IMR-90 (cell line): ENCODE measurements at regions not wholly inside any gene's neighbourhood (a gene's known extent, or its start where the extent isn't known, plus 50 kb on each side); places are given as distances from the start of the nearest gene placed in this dataset.

ENCODE experiments used
- ATAC-seq: fragments of 200-7000 bp; cut with Tn5 transposase; 2 replicates; pipeline ENCODE4 v1.9.1; 2020; ENCODE audit warnings: low read depth, mild to moderate bottlenecking, moderate library complexity
- BruUV-seq: library from RNA; stranded (reverse); fragments of 400-500 nt; replicated peaks from 2 replicates; lab custom pipeline; 2021; lab: Mats Ljungman, UMichigan
- CTCF ChIA-PET: fragments of 300-600 bp; formaldehyde crosslinking; extraction: SDS; loops from one replicate; lab custom pipeline; 2021; ENCODE audit warnings: antibody characterized with exemption; lab: Yijun Ruan, JAX
- POLR2A ChIA-PET: fragments of 300-600 bp; sonication (Branson Sonifier 250); formaldehyde crosslinking; loops from one replicate; lab custom pipeline; 2022; ENCODE audit warnings: antibody characterized with exemption; ENCODE audit not compliant: unreplicated experiment; lab: Charles Lee
- DNase-seq: peaks from one replicate; pipeline ENCODE4 v3.0.0; 2013
- H2AFZ ChIP-seq: replicated peaks from 2 replicates; pipeline ENCODE3; 2013; ENCODE audit warnings: low read length, mild to moderate bottlenecking; ENCODE audit not compliant: poor library complexity
- H2AK5ac ChIP-seq: 2 replicates; pipeline ENCODE4 v1.6.1; 2013; ENCODE audit warnings: low read depth, low read length, inconsistent platforms
- H2AK9ac ChIP-seq: replicated peaks from 2 replicates; pipeline ENCODE3; 2013; ENCODE audit warnings: mild to moderate bottlenecking, low read depth, low read length, moderate library complexity; ENCODE audit not compliant: poor library complexity
- H2BK120ac ChIP-seq: 2 replicates; pipeline ENCODE4 v1.6.1; 2013; ENCODE audit warnings: low read depth, low read length, inconsistent platforms
- H2BK15ac ChIP-seq: 3 replicates; pipeline ENCODE4 v1.6.1; 2013; ENCODE audit warnings: low read depth, low read length, inconsistent platforms
- H2BK20ac ChIP-seq: 2 replicates; pipeline ENCODE4 v1.6.1; 2013; ENCODE audit warnings: low read depth, mild to moderate bottlenecking, inconsistent platforms, low read length, moderate library complexity
- H2BK5ac ChIP-seq: 2 replicates; pipeline ENCODE4 v1.6.1; 2013; ENCODE audit warnings: mild to moderate bottlenecking, low read depth, low read length, inconsistent platforms; ENCODE audit not compliant: poor library complexity, severe bottlenecking
- H3K14ac ChIP-seq: replicated peaks from 2 replicates; pipeline ENCODE4 v1.6.1; 2013; ENCODE audit warnings: low read depth, low read length, inconsistent platforms
- H3K18ac ChIP-seq: 2 replicates; pipeline ENCODE4 v1.6.1; 2013; ENCODE audit warnings: low read depth, low read length, control low read depth
- H3K23ac ChIP-seq: 2 replicates; pipeline ENCODE4 v1.6.1; 2013; ENCODE audit warnings: low read depth, low read length, inconsistent platforms
- H3K27ac ChIP-seq: 2 replicates; pipeline ENCODE4 v1.5.1; 2013; ENCODE audit warnings: mild to moderate bottlenecking, control low read depth, low read length; ENCODE audit not compliant: insufficient read depth
- H3K27me3 ChIP-seq: 2 replicates; pipeline ENCODE4 v1.6.1; 2013; ENCODE audit warnings: low read length; ENCODE audit not compliant: control insufficient read depth, insufficient read depth
- H3K36me3 ChIP-seq: 2 replicates; pipeline ENCODE4 v1.6.1; 2013; ENCODE audit warnings: low read length, mixed read lengths; ENCODE audit not compliant: control insufficient read depth, insufficient read depth
- H3K4ac ChIP-seq: 2 replicates; pipeline ENCODE4 v1.6.1; 2013; ENCODE audit warnings: low read depth, low read length, inconsistent platforms
- H3K4me1 ChIP-seq: 2 replicates; pipeline ENCODE4 v1.6.1; 2013; ENCODE audit warnings: low read length, mixed read lengths; ENCODE audit not compliant: control insufficient read depth, insufficient read depth
- H3K4me2 ChIP-seq: 2 replicates; pipeline ENCODE4 v1.6.1; 2013; ENCODE audit warnings: low read depth, mild to moderate bottlenecking, control low read depth, low read length, moderate library complexity
- H3K4me3 ChIP-seq: 2 replicates; pipeline ENCODE4 v1.5.1; 2013; ENCODE audit warnings: low read depth, mild to moderate bottlenecking, control low read depth, low read length, moderate library complexity; ENCODE audit not compliant: insufficient read depth
- H3K56ac ChIP-seq: 2 replicates; pipeline ENCODE4 v1.6.1; 2013; ENCODE audit warnings: low read length, inconsistent platforms; ENCODE audit not compliant: insufficient read depth; ENCODE audit errors: extremely low read depth
- H3K79me1 ChIP-seq, 2 experiments: 2 replicates each; pipeline ENCODE4 v1.6.1; 2013; ENCODE audit warnings: low read length in 2 of 2, inconsistent platforms in 1 of 2, low read depth in 1 of 2
- H3K9ac ChIP-seq: 2 replicates; pipeline ENCODE4 v1.6.1; 2013; ENCODE audit warnings: low read depth, low read length, control low read depth
- H3K9me1 ChIP-seq: 2 replicates; pipeline ENCODE4 v1.6.1; 2013; ENCODE audit warnings: low read length, inconsistent platforms; ENCODE audit not compliant: insufficient read depth
- H3K9me3 ChIP-seq: 2 replicates; pipeline ENCODE4 v1.6.1; 2013; ENCODE audit warnings: low read length; ENCODE audit not compliant: control insufficient read depth, insufficient read depth
- H4K20me1 ChIP-seq: 2 replicates; pipeline ENCODE4 v1.6.1; 2013; ENCODE audit warnings: low read length, inconsistent platforms; ENCODE audit not compliant: insufficient read depth
- H4K5ac ChIP-seq: 2 replicates; pipeline ENCODE4 v1.6.1; 2013; ENCODE audit warnings: mild to moderate bottlenecking, low read depth, low read length, control low read depth
- H4K8ac ChIP-seq, 2 experiments: 2 replicates each; pipeline ENCODE4 v1.6.1; 2013; ENCODE audit warnings: low read depth in 2 of 2, low read length in 2 of 2, control low read depth in 1 of 2, inconsistent platforms in 1 of 2
- H4K91ac ChIP-seq: 2 replicates; pipeline ENCODE4 v1.6.1; 2013; ENCODE audit warnings: low read depth, low read length, inconsistent platforms; ENCODE audit not compliant: insufficient read depth
- BHLHE40 ChIP-seq: fragments of 150-350 bp; IDR thresholded peaks from 2 replicates; pipeline ENCODE4 v1.6.1; 2016; ENCODE audit warnings: mild to moderate bottlenecking, low read depth, low read length
- CEBPB ChIP-seq: IDR thresholded peaks from 2 replicates; pipeline ENCODE4 v1.6.1; 2012; ENCODE audit warnings: low read depth, low read length, improper control_type of control experiment
- FOS ChIP-seq: fragments of 150-350 bp; IDR thresholded peaks from 2 replicates; pipeline ENCODE4 v1.6.1; 2016; ENCODE audit warnings: low read depth, low read length
- MAFK ChIP-seq: IDR thresholded peaks from 2 replicates; pipeline ENCODE4 v1.6.1; 2012; ENCODE audit warnings: low read depth, low read length, improper control_type of control experiment
- MXI1 ChIP-seq: IDR thresholded peaks from 2 replicates; pipeline ENCODE4 v1.6.1; 2012; ENCODE audit warnings: low read depth, mild to moderate bottlenecking, low read length, moderate library complexity, borderline replicate concordance
- NFE2L2 ChIP-seq: fragments of 150-350 bp; IDR thresholded peaks from 2 replicates; pipeline ENCODE4 v1.6.1; 2016; ENCODE audit warnings: low read depth, mild to moderate bottlenecking, low read length
- POLR2A ChIP-seq: IDR thresholded peaks from 2 replicates; pipeline ENCODE4 v1.6.1; 2012; ENCODE audit warnings: mild to moderate bottlenecking, low read depth, low read length
- RCOR1 ChIP-seq: IDR thresholded peaks from 2 replicates; pipeline ENCODE4 v1.6.1; 2012; ENCODE audit warnings: mild to moderate bottlenecking, low read length, improper control_type of control experiment; ENCODE audit not compliant: insufficient replicate concordance
- SMC3 ChIP-seq: fragments of 150-350 bp; IDR thresholded peaks from 2 replicates; pipeline ENCODE4 v1.6.1; 2016; ENCODE audit warnings: low read depth, mild to moderate bottlenecking, antibody characterized with exemption, low read length, moderate library complexity
- USF2 ChIP-seq: fragments of 150-350 bp; IDR thresholded peaks from 2 replicates; pipeline ENCODE4 v1.6.1; 2017; ENCODE audit warnings: mild to moderate bottlenecking, antibody characterized with exemption, low read length, low read depth
- WGBS, 2 experiments: methylation state at CpG; one replicate each; pipeline versions ENCODE4 v1.1.5 to v1.1.7; 2013; ENCODE audit warnings: missing lambda C conversion rate in 2 of 2; ENCODE audit not compliant: insufficient read length in 1 of 2; ENCODE audit errors: extremely low coverage in 2 of 2; 5-methylcytosine and 5-hydroxymethylcytosine counted together
- dilution Hi-C: fragments of 300-500 bp; cut with HindIII; formaldehyde crosslinking; loops from one replicate; pipeline ENCODE4 v1.14.3; 2018; ENCODE audit warnings: low sequenced_read_pairs; ENCODE audit not compliant: unreplicated experiment
- in situ Hi-C: fragments of 300-500 bp; cut with MboI; formaldehyde crosslinking; loops from 3 replicates; pipeline ENCODE4 v1.14.3; 2019; ENCODE audit warnings: low sequenced_read_pairs, inconsistent platforms, mixed read lengths
- intact Hi-C: fragments of 100-400 bp; cut with micrococcal nuclease; formaldehyde crosslinking; loops from 2 replicates; pipeline ENCODE4 v1.10.0; 2022
- TF ChIP-seq, protein P1 (sequence below): conservative IDR thresholded peaks from 2 replicates; pipeline ENCODE4 v1.5.1; 2012; ENCODE audit warnings: mild to moderate bottlenecking, low read depth, low read length, improper control_type of control experiment
- TF ChIP-seq, protein P2 (sequence below): fragments of 150-350 bp; IDR thresholded peaks from 2 replicates; pipeline ENCODE4 v1.6.1; 2016; ENCODE audit warnings: low read depth, mild to moderate bottlenecking, low read length, moderate library complexity, borderline replicate concordance

DNA sequence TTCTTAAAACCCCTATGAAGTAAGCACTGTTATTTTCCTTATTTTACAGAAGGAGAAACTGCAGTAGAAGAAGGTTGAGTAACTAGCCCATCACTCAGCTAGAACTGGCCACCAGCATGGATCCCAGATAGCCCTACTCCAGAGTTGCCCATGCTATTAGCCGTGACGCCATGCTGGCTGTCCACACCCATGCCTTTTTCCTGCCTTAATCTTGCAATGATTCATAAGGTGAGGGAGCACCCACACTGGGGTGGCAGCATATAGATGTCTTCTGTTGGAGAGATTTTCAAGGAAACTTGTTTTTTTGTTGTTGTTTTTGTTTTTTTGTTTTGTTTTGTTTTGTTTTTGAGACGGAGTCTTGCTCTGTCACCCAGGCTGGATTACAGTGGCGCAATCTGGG, 204.1 kb upstream of the HAAO start:
- no peaks in the 10 kb centered on the region for H3K9me1 ChIP-seq
- ATAC-seq: no peak
- H3K56ac ChIP-seq: no peak overlapping the region
- no peaks in the 10 kb centered on the region for H3K4me1 ChIP-seq
- H3K4me2 ChIP-seq: no peak overlapping the region
- H3K79me1 ChIP-seq: no peaks in the 10 kb centered on the region
- WGBS, 2 experiments: 84% methylated on average over 2 of the region's 4 CpGs; no CpG with 5 or more reads in 1 of the 2 experiments
- CTCF ChIA-PET: no interaction called here
- H2BK15ac ChIP-seq: no peak overlapping the region
- H2AK9ac ChIP-seq: no peak overlapping the region
- no peaks in the 10 kb centered on the region for H3K27me3 ChIP-seq
- H2AFZ ChIP-seq: no peak overlapping the region
- no peak for DNase-seq
- H3K27ac ChIP-seq: no peak overlapping the region
- no peak overlapping the region for H3K18ac ChIP-seq
- H3K4me3 ChIP-seq: no peak overlapping the region
- H3K14ac ChIP-seq: no peak overlapping the region
- H3K4ac ChIP-seq: no peak overlapping the region
- no peak overlapping the region for H2AK5ac ChIP-seq
- H4K20me1 ChIP-seq: no peaks in the 10 kb centered on the region
- H4K91ac ChIP-seq: no peak overlapping the region
- no peak overlapping the region for H2BK20ac ChIP-seq
- POLR2A ChIA-PET: no interaction called here
- no peaks in the 10 kb centered on the region for H3K36me3 ChIP-seq
- H2BK120ac ChIP-seq: no peak overlapping the region
- H3K9ac ChIP-seq: no peak overlapping the region
- dilution Hi-C loops: no loop called here
- intact Hi-C loops: no loop called here
- H4K8ac ChIP-seq: no peak overlapping the region
- H4K5ac ChIP-seq: no peak overlapping the region
- TF ChIP-seq, protein P1, sequence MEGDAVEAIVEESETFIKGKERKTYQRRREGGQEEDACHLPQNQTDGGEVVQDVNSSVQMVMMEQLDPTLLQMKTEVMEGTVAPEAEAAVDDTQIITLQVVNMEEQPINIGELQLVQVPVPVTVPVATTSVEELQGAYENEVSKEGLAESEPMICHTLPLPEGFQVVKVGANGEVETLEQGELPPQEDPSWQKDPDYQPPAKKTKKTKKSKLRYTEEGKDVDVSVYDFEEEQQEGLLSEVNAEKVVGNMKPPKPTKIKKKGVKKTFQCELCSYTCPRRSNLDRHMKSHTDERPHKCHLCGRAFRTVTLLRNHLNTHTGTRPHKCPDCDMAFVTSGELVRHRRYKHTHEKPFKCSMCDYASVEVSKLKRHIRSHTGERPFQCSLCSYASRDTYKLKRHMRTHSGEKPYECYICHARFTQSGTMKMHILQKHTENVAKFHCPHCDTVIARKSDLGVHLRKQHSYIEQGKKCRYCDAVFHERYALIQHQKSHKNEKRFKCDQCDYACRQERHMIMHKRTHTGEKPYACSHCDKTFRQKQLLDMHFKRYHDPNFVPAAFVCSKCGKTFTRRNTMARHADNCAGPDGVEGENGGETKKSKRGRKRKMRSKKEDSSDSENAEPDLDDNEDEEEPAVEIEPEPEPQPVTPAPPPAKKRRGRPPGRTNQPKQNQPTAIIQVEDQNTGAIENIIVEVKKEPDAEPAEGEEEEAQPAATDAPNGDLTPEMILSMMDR: no peak
- TF ChIP-seq, protein P2, sequence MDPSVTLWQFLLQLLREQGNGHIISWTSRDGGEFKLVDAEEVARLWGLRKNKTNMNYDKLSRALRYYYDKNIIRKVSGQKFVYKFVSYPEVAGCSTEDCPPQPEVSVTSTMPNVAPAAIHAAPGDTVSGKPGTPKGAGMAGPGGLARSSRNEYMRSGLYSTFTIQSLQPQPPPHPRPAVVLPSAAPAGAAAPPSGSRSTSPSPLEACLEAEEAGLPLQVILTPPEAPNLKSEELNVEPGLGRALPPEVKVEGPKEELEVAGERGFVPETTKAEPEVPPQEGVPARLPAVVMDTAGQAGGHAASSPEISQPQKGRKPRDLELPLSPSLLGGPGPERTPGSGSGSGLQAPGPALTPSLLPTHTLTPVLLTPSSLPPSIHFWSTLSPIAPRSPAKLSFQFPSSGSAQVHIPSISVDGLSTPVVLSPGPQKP: no peak
- TF ChIP-seq SMC3: no peak
- TF ChIP-seq POLR2A: no peak
- no peak for TF ChIP-seq USF2
- TF ChIP-seq NFE2L2: no peak
- TF ChIP-seq MXI1: no peak
- no peak for TF ChIP-seq FOS
- no peak for TF ChIP-seq BHLHE40
- no peak for TF ChIP-seq CEBPB
- no peak for TF ChIP-seq RCOR1
- no peak for TF ChIP-seq MAFK
- no peaks in the 10 kb centered on the region for H3K9me3 ChIP-seq
- no peak overlapping the region for H3K23ac ChIP-seq
- in situ Hi-C loops: no loop called here
- H2BK5ac ChIP-seq: no peak overlapping the region
- BruUV-seq: no TSS peak
